GM10248 (cell line): ENCODE measurements at regions not wholly inside any gene's neighbourhood (a gene's known extent, or its start where the extent isn't known, plus 50 kb on each side); places are given as distances from the start of the nearest gene placed in this dataset.

Source experiments
- CTCF ChIA-PET: fragments of 300-600 bp; sonication (Branson Sonifier 250); formaldehyde crosslinking; extraction: SDS; loops from one replicate; lab custom pipeline; 2021; ENCODE audit warnings: antibody characterized with exemption; lab: Yijun Ruan, JAX
- POLR2A ChIA-PET: fragments of 350-650 bp; sonication (Branson Sonifier 250); formaldehyde crosslinking; extraction: SDS; loops from one replicate; lab custom pipeline; 2020; ENCODE audit warnings: antibody characterized with exemption; lab: Yijun Ruan, JAX
- DNase-seq: peaks from one replicate; pipeline ENCODE4 v3.0.0; 2012; ENCODE audit errors: extremely low spot score
- TF ChIP-seq, protein P1 (sequence below): IDR thresholded peaks from 2 replicates; pipeline ENCODE4 v1.5.1; 2012; ENCODE audit warnings: mild to moderate bottlenecking, low read depth; ENCODE audit errors: extremely low read depth, missing control alignments, control extremely low read depth

DNA sequence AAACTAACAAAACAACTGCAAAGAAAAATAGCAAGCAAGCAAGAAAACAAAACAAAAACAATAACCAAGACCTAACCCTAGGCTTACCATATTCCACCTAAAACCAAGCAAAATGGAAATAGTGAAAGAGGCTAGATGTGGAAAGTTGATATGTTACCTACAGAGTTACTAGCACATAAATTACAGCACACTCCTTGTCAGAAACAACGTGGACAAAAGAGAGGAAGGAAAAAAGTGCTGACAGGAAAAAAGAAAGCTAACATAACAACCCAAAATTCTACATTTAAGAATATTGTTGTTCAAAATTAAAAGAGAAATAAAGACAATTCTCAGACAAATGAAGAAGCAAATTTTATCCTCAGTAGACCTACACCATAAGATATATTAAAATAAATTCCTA lies 812.8 kb upstream of the NUDT12 start:
- no peak for DNase-seq
- CTCF ChIA-PET = no interaction called here
- POLR2A ChIA-PET = no interaction called here
- TF ChIP-seq, protein P1, sequence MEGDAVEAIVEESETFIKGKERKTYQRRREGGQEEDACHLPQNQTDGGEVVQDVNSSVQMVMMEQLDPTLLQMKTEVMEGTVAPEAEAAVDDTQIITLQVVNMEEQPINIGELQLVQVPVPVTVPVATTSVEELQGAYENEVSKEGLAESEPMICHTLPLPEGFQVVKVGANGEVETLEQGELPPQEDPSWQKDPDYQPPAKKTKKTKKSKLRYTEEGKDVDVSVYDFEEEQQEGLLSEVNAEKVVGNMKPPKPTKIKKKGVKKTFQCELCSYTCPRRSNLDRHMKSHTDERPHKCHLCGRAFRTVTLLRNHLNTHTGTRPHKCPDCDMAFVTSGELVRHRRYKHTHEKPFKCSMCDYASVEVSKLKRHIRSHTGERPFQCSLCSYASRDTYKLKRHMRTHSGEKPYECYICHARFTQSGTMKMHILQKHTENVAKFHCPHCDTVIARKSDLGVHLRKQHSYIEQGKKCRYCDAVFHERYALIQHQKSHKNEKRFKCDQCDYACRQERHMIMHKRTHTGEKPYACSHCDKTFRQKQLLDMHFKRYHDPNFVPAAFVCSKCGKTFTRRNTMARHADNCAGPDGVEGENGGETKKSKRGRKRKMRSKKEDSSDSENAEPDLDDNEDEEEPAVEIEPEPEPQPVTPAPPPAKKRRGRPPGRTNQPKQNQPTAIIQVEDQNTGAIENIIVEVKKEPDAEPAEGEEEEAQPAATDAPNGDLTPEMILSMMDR = no peak

DNA sequence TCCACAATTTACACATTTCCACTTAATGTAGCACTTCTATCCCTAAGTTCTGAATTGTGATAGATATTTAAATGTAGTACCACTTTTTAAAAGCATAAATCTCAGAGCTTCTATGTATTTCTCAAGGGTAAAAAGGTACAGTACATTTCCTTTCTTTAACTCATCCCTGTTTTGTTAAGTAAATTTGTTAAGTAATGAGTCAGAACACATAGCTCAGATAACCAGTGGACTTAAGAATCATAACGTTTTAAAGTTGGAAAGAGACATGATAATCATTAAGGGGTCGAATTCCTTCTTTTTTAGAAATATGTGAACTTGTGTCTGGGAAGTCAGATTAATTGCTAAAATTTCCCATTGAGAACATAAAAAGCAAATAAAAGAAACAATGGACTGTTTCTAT lies 810.2 kb upstream of the NUDT12 start:
- DNase-seq = no peak
- TF ChIP-seq, protein P1 = no peak
- POLR2A ChIA-PET = no interaction called here
- CTCF ChIA-PET = interaction anchor here (1.2 kb wide), 1 partner anchor 23 kb away, joined by 3 read pairs; no protein-coding TSS in a partner anchor

DNA sequence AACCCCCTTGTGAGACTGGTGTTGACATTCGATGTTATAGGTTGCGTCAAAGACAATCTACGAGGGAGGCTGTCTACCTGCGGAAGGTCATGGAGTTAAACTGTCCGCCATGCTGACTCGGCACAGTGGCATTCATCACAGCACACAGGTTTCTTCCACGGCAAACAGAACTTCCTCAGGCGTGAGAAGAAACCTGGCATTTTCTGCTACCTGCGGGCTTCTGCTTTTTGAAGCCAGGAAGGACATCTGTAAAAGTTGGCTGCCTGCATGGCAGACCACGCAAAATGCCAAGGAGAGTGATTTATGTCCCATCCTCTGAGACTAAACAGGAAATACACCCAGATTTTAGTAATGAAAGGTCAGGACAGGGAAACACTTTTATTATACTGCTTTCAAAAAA lies 809.8 kb upstream of the NUDT12 start:
- POLR2A ChIA-PET = no interaction called here
- CTCF ChIA-PET = interaction anchor here (1.3 kb wide), 1 partner anchor 9 kb away, joined by 3 read pairs; no protein-coding TSS in a partner anchor
- no peak for DNase-seq
- TF ChIP-seq, protein P1 = no peak

GRCh38 chr5:104370523-104370922 lies 807.9 kb upstream of the NUDT12 start:
- ChIA-PET POLR2A (no interaction called here), CTCF (no interaction called here)
- DNase-seq = no peak
- TF ChIP-seq, protein P1 = no peak

- CTCF ChIA-PET = interaction anchor here (1.4 kb wide), 1 partner anchor 35 kb away, joined by 3 read pairs; no protein-coding TSS in a partner anchor
- TF ChIP-seq, protein P1 = no peak
- no peak for DNase-seq
- POLR2A ChIA-PET = no interaction called here
Measured at GRCh38 chr5:104367978-104368377, 805.4 kb upstream of the NUDT12 start.

DNA sequence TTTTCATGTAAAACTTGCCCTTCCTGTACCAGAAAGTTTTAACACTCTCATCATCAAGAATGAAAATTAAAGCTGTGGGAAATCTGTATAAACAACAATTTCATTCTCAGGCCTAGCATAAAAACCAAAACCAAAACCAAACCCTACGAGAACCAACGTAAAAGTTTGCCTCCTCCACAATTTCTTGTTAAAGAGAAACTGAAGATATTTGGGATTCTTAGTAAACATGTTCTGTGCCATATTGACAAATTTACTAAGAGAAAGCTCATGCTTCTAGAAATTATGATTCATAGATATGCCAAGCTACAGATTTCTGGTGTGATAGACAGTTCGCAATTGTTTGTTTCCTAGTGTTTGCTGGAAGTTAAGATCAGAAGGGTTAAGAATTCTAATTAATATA lies 801.0 kb upstream of the NUDT12 start:
- TF ChIP-seq, protein P1 = no peak
- POLR2A ChIA-PET = no interaction called here
- CTCF ChIA-PET = interaction anchor here (0.7 kb wide), 1 partner anchor 8 kb away, joined by 3 read pairs; no protein-coding TSS in a partner anchor
- no peak for DNase-seq
